ENCODE measurements at regions not wholly inside any gene's neighbourhood (a gene's known extent, or its start where the extent isn't known, plus 50 kb on each side); places are given as distances from the start of the nearest gene placed in this dataset.

GRCh38 chr4:31327031-31327430 lies 606.9 kb downstream of the PCDH7 start:
- no peak for TF ChIP-seq CTCF (IDR thresholded peaks at IDR 0.05)
- TF ChIP-seq POLR2A (IDR thresholded peaks at IDR 0.05), result no peak
